SK-N-SH (cell line): ENCODE measurements at regions not wholly inside any gene's neighbourhood (a gene's known extent, or its start where the extent isn't known, plus 50 kb on each side); places are given as distances from the start of the nearest gene placed in this dataset.

Experiments used
- CTCF ChIA-PET: fragments of 300-600, 350-600 bp; formaldehyde crosslinking; extraction: SDS; loops from one replicate; lab custom pipeline; 2021; lab: Yijun Ruan, JAX
- POLR2A ChIA-PET: fragments of 350-600 bp; sonication (Branson Sonifier 250); formaldehyde crosslinking; extraction: SDS; loops from one replicate; lab custom pipeline; 2020; ENCODE audit warnings: antibody characterized with exemption, inconsistent platforms; lab: Yijun Ruan, JAX
- DNase-seq: peaks from one replicate; pipeline ENCODE4 v3.0.0; 2012
- H2AFZ ChIP-seq: fragments of 200-600 bp; sonication (generic); 2 replicates; pipeline ENCODE4 v1.8.1; 2016; ENCODE audit warnings: antibody characterized with exemption, mild to moderate bottlenecking, low read depth
- H3F3A ChIP-seq: fragments of 200-600 bp; sonication (generic); replicated peaks from 2 replicates; pipeline ENCODE3; 2016; ENCODE audit warnings: antibody characterized with exemption, mild to moderate bottlenecking; ENCODE audit not compliant: insufficient read depth
- H3K27ac ChIP-seq, 2 experiments: fragments of 200-500 bp in 1 of 2; fragments of 200-600 bp in 1 of 2; sonication (Bioruptor generic) in 1 of 2; sonication (generic), shearing (Covaris generic) in 1 of 2; 2 replicates each; pipeline versions ENCODE4 v1.5.1 to v1.6.1; 2014 to 2016; ENCODE audit warnings: low read depth in 2 of 2, inconsistent platforms in 1 of 2, low read length in 1 of 2, mild to moderate bottlenecking in 1 of 2, mixed read lengths in 1 of 2
- H3K27me3 ChIP-seq: fragments of 200-600 bp; sonication (generic), shearing (Covaris generic); 2 replicates; pipeline ENCODE4 v1.6.1; 2016; ENCODE audit warnings: mixed run types; ENCODE audit not compliant: insufficient read depth
- H3K36me3 ChIP-seq, 2 experiments: fragments of 200-500 bp in 1 of 2; fragments of 200-600 bp in 1 of 2; sonication (Bioruptor generic) in 1 of 2; sonication (generic) in 1 of 2; replicated peaks in 1 of 2; 2 replicates each; pipeline versions ENCODE3 to v1.5.1; 2014 to 2016; ENCODE audit warnings: low read length in 1 of 2, mild to moderate bottlenecking in 1 of 2; ENCODE audit not compliant: insufficient read depth in 2 of 2, control insufficient read depth in 1 of 2
- H3K4me1 ChIP-seq, 2 experiments: fragments of 200-500 bp in 1 of 2; fragments of 200-600 bp in 1 of 2; sonication (Bioruptor generic) in 1 of 2; sonication (generic), shearing (Covaris generic) in 1 of 2; 2 replicates each; pipeline versions ENCODE4 v1.5.1 to v1.6.1; 2014 to 2016; ENCODE audit warnings: low read depth in 1 of 2, low read length in 1 of 2, mixed run types in 1 of 2; ENCODE audit not compliant: insufficient read depth in 2 of 2, control insufficient read depth in 1 of 2
- H3K4me2 ChIP-seq: fragments of 200-600 bp; sonication (generic), shearing (Covaris generic); 2 replicates; pipeline ENCODE4 v1.6.1; 2017; ENCODE audit warnings: mixed run types
- H3K4me3 ChIP-seq, 2 experiments: fragments of 200-500 bp in 1 of 2; fragments of 200-600 bp in 1 of 2; sonication (Bioruptor generic) in 1 of 2; sonication (generic), shearing (Covaris generic) in 1 of 2; 2 replicates each; pipeline versions ENCODE4 v1.5.1 to v1.8.1; 2014 to 2016; ENCODE audit warnings: low read depth in 2 of 2, inconsistent platforms in 1 of 2, low read length in 1 of 2, mild to moderate bottlenecking in 1 of 2, mixed read lengths in 1 of 2, moderate library complexity in 1 of 2
- H3K79me2 ChIP-seq: fragments of 200-600 bp; sonication (generic); 2 replicates; pipeline ENCODE4 v1.8.1; 2017; ENCODE audit warnings: mild to moderate bottlenecking; ENCODE audit not compliant: insufficient read depth
- H3K9ac ChIP-seq: fragments of 200-600 bp; sonication (generic); 2 replicates; pipeline ENCODE4 v1.6.1; 2017; ENCODE audit warnings: mixed run types
- H3K9me2 ChIP-seq: fragments of 200-600 bp; sonication (generic); 2 replicates; pipeline ENCODE4 v1.6.1; 2017; ENCODE audit warnings: mixed run types
- H3K9me3 ChIP-seq: fragments of 200-600 bp; sonication (generic); 2 replicates; pipeline ENCODE4 v1.6.1; 2017; ENCODE audit warnings: mixed run types, mild to moderate bottlenecking, moderate library complexity
- H4K20me1 ChIP-seq: fragments of 200-600 bp; sonication (generic); 2 replicates; pipeline ENCODE4 v1.6.1; 2017; ENCODE audit warnings: mild to moderate bottlenecking, mixed run types; ENCODE audit not compliant: insufficient read depth
- ELF1 ChIP-seq: IDR thresholded peaks from 2 replicates; pipeline ENCODE4 v1.4.0; 2012
- MXI1 ChIP-seq: IDR thresholded peaks from 2 replicates; pipeline ENCODE4 v1.6.1; 2012; ENCODE audit warnings: mild to moderate bottlenecking, low read depth, low read length, improper control_type of control experiment
- NFIC ChIP-seq: IDR thresholded peaks from 2 replicates; pipeline ENCODE4 v1.4.0; 2012; ENCODE audit warnings: borderline replicate concordance
- NRF1 ChIP-seq: IDR thresholded peaks from 2 replicates; pipeline ENCODE4 v1.6.1; 2012; ENCODE audit warnings: low read depth, mild to moderate bottlenecking, low read length
- POLR2AphosphoS5 ChIP-seq: IDR thresholded peaks from 2 replicates; pipeline ENCODE4 v1.6.1; 2012; ENCODE audit warnings: low read depth, low read length
- RAD21 ChIP-seq: IDR thresholded peaks from 2 replicates; pipeline ENCODE4 v1.6.1; 2012; ENCODE audit warnings: mild to moderate bottlenecking, low read length
- RCOR1 ChIP-seq: fragments of 150-350 bp; IDR thresholded peaks from 2 replicates; pipeline ENCODE4 v1.6.1; 2017; ENCODE audit warnings: antibody characterized with exemption, low read length
- RFX5 ChIP-seq: IDR thresholded peaks from 2 replicates; pipeline ENCODE4 v1.6.1; 2012; ENCODE audit warnings: mild to moderate bottlenecking, improper control_type of control experiment, low read length
- SIN3A ChIP-seq: IDR thresholded peaks from 2 replicates; pipeline ENCODE4 v1.6.1; 2012; ENCODE audit warnings: low read depth, mild to moderate bottlenecking, low read length, moderate library complexity, borderline replicate concordance
- SMC3 ChIP-seq: IDR thresholded peaks from 2 replicates; pipeline ENCODE4 v1.6.1; 2012; ENCODE audit warnings: low read depth, low read length, improper control_type of control experiment
- TAF1 ChIP-seq: IDR thresholded peaks from 2 replicates; pipeline ENCODE4 v1.6.1; 2012; ENCODE audit warnings: low read depth, mild to moderate bottlenecking, low read length, moderate library complexity, borderline replicate concordance
- TEAD4 ChIP-seq: IDR thresholded peaks from 2 replicates; pipeline ENCODE4 v1.4.0; 2012; ENCODE audit warnings: mild to moderate bottlenecking, borderline replicate concordance; ENCODE audit not compliant: insufficient read depth
- YY1 ChIP-seq: IDR thresholded peaks from 2 replicates; pipeline ENCODE4 v1.4.0; 2012; ENCODE audit warnings: low read depth, mild to moderate bottlenecking
- WGBS: methylation state at CpG from one replicate; pipeline ENCODE4 v1.1.6; 2017; ENCODE audit warnings: low lambda C conversion rate; 5-methylcytosine and 5-hydroxymethylcytosine counted together
- TF ChIP-seq, protein P1 (sequence below): fragments of 200-600 bp; sonication (generic); IDR thresholded peaks from 2 replicates; pipeline ENCODE4 v1.6.1; 2017; ENCODE audit warnings: antibody characterized with exemption, mild to moderate bottlenecking, moderate library complexity
- TF ChIP-seq, protein P2 (sequence below): IDR thresholded peaks from 2 replicates; pipeline ENCODE4 v1.4.0; 2012; ENCODE audit warnings: low read depth, borderline replicate concordance
- TF ChIP-seq, protein P3 (sequence below): fragments of 150-350 bp; IDR thresholded peaks from 2 replicates; pipeline ENCODE4 v1.6.1; 2017; ENCODE audit warnings: antibody characterized with exemption, low read length, low read depth, borderline replicate concordance
- TF ChIP-seq, protein P4 (sequence below): IDR thresholded peaks from 2 replicates; pipeline ENCODE4 v1.4.0; 2012; ENCODE audit warnings: low read depth, borderline replicate concordance
- TF ChIP-seq, protein P5 (sequence below): IDR thresholded peaks from 2 replicates; pipeline ENCODE4; 2012

DNA sequence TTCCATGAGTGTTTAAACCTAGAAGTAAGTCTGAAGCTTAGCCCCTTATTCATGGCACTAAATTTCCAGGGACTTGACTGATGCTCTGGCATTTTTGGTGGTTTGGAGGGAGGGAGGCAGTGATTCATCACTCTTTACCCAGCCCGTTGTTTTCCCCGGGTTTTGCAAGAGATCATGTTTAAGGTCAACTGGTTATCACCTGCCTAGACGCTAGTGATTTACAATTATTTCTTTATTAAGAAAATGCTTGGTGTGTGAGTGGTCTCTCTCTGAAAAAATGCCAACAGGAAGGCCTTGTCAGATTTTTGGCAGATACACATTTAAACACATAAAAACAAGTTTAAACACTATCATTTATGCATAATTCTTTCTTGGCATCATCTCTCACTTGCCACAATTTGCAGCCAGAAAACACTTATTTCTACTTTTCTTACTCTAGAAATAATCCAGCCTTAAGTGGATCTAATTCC, 737.9 kb upstream of the ZNF608 start (continued):
- TF ChIP-seq NRF1 (no peak), TEAD4 (peak; percentile 96), RCOR1 (no peak), POLR2AphosphoS5 (no peak; the same call in 1 of the 2 replicates), NFIC (peak; percentile 94), SIN3A (no peak; the same call in 1 of the 2 replicates)
- TF ChIP-seq, protein P1, sequence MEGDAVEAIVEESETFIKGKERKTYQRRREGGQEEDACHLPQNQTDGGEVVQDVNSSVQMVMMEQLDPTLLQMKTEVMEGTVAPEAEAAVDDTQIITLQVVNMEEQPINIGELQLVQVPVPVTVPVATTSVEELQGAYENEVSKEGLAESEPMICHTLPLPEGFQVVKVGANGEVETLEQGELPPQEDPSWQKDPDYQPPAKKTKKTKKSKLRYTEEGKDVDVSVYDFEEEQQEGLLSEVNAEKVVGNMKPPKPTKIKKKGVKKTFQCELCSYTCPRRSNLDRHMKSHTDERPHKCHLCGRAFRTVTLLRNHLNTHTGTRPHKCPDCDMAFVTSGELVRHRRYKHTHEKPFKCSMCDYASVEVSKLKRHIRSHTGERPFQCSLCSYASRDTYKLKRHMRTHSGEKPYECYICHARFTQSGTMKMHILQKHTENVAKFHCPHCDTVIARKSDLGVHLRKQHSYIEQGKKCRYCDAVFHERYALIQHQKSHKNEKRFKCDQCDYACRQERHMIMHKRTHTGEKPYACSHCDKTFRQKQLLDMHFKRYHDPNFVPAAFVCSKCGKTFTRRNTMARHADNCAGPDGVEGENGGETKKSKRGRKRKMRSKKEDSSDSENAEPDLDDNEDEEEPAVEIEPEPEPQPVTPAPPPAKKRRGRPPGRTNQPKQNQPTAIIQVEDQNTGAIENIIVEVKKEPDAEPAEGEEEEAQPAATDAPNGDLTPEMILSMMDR, result no peak
- TF ChIP-seq, protein P2, sequence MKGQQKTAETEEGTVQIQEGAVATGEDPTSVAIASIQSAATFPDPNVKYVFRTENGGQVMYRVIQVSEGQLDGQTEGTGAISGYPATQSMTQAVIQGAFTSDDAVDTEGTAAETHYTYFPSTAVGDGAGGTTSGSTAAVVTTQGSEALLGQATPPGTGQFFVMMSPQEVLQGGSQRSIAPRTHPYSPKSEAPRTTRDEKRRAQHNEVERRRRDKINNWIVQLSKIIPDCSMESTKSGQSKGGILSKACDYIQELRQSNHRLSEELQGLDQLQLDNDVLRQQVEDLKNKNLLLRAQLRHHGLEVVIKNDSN, result no peak; the same call in 1 of the 2 replicates

DNA sequence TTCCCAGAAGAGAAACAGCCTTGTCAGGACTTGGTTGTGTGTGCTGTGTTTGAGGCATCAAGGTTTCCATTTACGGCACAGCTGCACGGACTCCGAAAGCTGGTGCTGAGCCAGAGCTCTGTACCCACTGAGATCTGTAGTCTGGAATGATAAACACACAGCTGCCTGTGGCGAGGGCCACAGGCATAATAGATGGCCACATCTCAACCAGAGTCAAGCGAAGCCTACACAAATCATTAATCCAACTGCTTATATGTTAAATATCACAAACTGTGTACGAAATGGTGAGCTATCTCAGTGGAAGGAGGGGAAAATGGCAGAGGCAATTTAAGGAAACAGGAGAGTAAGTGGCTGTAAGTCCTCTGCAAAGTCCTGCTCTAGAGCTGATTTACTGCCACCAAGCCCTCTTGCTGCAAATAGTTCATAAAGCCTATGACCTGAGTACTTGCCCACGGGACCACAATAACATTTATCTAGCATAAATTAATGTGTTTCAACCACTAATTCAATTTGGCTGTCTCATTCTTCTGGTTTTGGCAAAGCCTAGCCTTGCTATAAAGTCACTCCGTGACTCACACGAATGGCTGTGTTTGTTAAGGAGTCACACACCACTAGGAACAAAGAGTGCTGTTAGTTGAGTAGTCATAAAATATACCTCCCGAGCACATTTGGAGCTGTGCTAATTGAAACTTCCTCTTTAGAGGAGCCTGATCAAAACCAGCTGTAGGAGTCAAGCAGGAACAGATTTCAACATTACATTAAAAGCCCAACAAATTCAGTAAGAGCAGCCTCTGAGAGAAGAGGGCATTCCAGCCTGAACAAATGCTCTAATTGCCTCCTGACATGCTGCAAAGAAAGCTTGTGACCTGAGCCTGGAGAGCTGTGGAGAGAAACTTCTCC, 738.6 kb upstream of the ZNF608 start:
- DNase-seq, result peak; percentile 32
- H3F3A ChIP-seq, result peaks cover 31% of the 10 kb centered on the region
- H3K9me3 ChIP-seq, result no peaks in the 10 kb centered on the region
- WGBS, result 2% methylated on average over 10 of the region's 10 CpGs
- no peak overlapping the region for H2AFZ ChIP-seq
- H3K27me3 ChIP-seq, result no peaks in the 10 kb centered on the region
- no peaks in the 10 kb centered on the region for H3K36me3 ChIP-seq
- H3K4me2 ChIP-seq, result peak overlapping the region; percentile 58
- no peaks in the 10 kb centered on the region for H3K9me2 ChIP-seq
- peak overlapping the region; percentile 83 to 100 for H3K27ac ChIP-seq
- H4K20me1 ChIP-seq, result peaks cover 7% of the 10 kb centered on the region; the same call in 1 of the 2 replicates
- POLR2A ChIA-PET, result interaction anchor here (0.6 to 4.0 kb wide), 16 partner anchors 42 to 850 kb away, joined by 3 to 64 read pairs (median 5); no protein-coding TSS in a partner anchor
- peak overlapping the region; percentile 9 to 29 for H3K4me3 ChIP-seq
- CTCF ChIA-PET, result interaction anchor here (0.8 to 3.9 kb wide), 5 partner anchors 63 to 351 kb away, joined by 3 to 16 read pairs (median 4); no protein-coding TSS in a partner anchor
- peak overlapping the region; percentile 31; the same call in 1 of the 2 replicates for H3K9ac ChIP-seq
- H3K4me1 ChIP-seq, result peaks cover 29 to 64% of the 10 kb centered on the region in 2 experiments; a peak in 3 of 4 replicates
- no peaks in the 10 kb centered on the region for H3K79me2 ChIP-seq
- 0 out of 2 replicates have a peak, but pooled peaks have one; percentile 61 for TF ChIP-seq SIN3A
- TF ChIP-seq SMC3, result no peak; the same call in 1 of the 2 replicates
- TF ChIP-seq, protein P3, sequence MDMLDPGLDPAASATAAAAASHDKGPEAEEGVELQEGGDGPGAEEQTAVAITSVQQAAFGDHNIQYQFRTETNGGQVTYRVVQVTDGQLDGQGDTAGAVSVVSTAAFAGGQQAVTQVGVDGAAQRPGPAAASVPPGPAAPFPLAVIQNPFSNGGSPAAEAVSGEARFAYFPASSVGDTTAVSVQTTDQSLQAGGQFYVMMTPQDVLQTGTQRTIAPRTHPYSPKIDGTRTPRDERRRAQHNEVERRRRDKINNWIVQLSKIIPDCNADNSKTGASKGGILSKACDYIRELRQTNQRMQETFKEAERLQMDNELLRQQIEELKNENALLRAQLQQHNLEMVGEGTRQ, result no peak
- peak; percentile 48; the same call in 1 of the 2 replicates for TF ChIP-seq ELF1
- TF ChIP-seq, protein P4, sequence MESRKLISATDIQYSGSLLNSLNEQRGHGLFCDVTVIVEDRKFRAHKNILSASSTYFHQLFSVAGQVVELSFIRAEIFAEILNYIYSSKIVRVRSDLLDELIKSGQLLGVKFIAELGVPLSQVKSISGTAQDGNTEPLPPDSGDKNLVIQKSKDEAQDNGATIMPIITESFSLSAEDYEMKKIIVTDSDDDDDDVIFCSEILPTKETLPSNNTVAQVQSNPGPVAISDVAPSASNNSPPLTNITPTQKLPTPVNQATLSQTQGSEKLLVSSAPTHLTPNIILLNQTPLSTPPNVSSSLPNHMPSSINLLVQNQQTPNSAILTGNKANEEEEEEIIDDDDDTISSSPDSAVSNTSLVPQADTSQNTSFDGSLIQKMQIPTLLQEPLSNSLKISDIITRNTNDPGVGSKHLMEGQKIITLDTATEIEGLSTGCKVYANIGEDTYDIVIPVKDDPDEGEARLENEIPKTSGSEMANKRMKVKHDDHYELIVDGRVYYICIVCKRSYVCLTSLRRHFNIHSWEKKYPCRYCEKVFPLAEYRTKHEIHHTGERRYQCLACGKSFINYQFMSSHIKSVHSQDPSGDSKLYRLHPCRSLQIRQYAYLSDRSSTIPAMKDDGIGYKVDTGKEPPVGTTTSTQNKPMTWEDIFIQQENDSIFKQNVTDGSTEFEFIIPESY, result peak; percentile 86
- peak; percentile 46; the same call in 1 of the 2 replicates for TF ChIP-seq MXI1
- TF ChIP-seq POLR2AphosphoS5, result peak; percentile 91
- TF ChIP-seq, protein P1, result no peak
- no peak for TF ChIP-seq YY1
- peak; percentile 71 for TF ChIP-seq RCOR1
- TF ChIP-seq TEAD4, result peak; percentile 99
- TF ChIP-seq NRF1, result no peak
- TF ChIP-seq TAF1, result 0 out of 2 replicates have a peak, but pooled peaks have one; percentile 6
- peak; percentile 45; the same call in 1 of the 2 replicates for TF ChIP-seq RAD21
- no peak for TF ChIP-seq RFX5
- TF ChIP-seq, protein P5, sequence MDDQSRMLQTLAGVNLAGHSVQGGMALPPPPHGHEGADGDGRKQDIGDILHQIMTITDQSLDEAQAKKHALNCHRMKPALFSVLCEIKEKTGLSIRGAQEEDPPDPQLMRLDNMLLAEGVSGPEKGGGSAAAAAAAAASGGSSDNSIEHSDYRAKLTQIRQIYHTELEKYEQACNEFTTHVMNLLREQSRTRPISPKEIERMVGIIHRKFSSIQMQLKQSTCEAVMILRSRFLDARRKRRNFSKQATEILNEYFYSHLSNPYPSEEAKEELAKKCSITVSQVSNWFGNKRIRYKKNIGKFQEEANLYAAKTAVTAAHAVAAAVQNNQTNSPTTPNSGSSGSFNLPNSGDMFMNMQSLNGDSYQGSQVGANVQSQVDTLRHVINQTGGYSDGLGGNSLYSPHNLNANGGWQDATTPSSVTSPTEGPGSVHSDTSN, result peak; percentile 96
